Kidney epithelial cell (primary cell): ENCODE measurements at regions not wholly inside any gene's neighbourhood (a gene's known extent, or its start where the extent isn't known, plus 50 kb on each side); places are given as distances from the start of the nearest gene placed in this dataset.
"Not testable (repeated sequence)": the region's sequence is repeated elsewhere in the genome, so short reads cannot be mapped to it uniquely, and the experiment has no call there.

Experiments used
- DNase-seq: peaks from one replicate; pipeline ENCODE4 v3.0.0-alpha.2; 2010; ENCODE audit warnings: low read depth
- H3K27me3 ChIP-seq: 2 replicates; pipeline ENCODE4 v1.6.0; 2011; ENCODE audit warnings: low read length; ENCODE audit not compliant: control insufficient read depth, insufficient read depth
- H3K36me3 ChIP-seq: 2 replicates; pipeline ENCODE4 v1.5.1; 2011; ENCODE audit warnings: low read length; ENCODE audit not compliant: control insufficient read depth, insufficient read depth
- H3K4me3 ChIP-seq: 2 replicates; pipeline ENCODE4 v1.5.1; 2011; ENCODE audit warnings: low read depth, mild to moderate bottlenecking, control low read depth, low read length
- TF ChIP-seq, protein P1 (sequence below): IDR thresholded peaks from 2 replicates; pipeline ENCODE4 v1.5.1; 2011; ENCODE audit warnings: mild to moderate bottlenecking, moderate library complexity, low read length, control low read depth, inconsistent platforms; ENCODE audit not compliant: insufficient read depth, poor library complexity, severe bottlenecking

DNA sequence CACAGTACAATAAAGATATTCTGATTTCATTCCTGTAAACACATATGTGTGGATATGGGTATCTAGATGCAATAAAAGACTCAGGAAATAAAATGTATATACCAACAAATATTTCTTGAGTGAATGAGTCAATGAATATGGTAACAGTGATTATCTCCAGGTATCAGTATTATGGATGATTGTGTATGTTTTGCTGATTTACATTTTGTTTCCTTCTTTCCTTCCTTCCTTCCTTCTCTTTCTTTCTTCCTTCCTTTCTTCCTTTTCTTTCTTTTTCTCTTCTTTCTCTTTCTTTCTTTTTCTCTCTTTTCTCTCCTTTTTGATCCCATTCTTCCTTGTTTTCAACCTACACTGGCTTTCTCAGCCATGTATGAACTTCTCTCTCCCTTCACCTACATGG, 85.3 kb upstream of the DLX6 start:
- no peak for DNase-seq
- Histone ChIP-seq H3K36me3 (no peaks in the 10 kb centered on the region), H3K4me3 (no peak overlapping the region), H3K27me3 (no peaks in the 10 kb centered on the region)
- TF ChIP-seq, protein P1, sequence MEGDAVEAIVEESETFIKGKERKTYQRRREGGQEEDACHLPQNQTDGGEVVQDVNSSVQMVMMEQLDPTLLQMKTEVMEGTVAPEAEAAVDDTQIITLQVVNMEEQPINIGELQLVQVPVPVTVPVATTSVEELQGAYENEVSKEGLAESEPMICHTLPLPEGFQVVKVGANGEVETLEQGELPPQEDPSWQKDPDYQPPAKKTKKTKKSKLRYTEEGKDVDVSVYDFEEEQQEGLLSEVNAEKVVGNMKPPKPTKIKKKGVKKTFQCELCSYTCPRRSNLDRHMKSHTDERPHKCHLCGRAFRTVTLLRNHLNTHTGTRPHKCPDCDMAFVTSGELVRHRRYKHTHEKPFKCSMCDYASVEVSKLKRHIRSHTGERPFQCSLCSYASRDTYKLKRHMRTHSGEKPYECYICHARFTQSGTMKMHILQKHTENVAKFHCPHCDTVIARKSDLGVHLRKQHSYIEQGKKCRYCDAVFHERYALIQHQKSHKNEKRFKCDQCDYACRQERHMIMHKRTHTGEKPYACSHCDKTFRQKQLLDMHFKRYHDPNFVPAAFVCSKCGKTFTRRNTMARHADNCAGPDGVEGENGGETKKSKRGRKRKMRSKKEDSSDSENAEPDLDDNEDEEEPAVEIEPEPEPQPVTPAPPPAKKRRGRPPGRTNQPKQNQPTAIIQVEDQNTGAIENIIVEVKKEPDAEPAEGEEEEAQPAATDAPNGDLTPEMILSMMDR, result no peak

DNA sequence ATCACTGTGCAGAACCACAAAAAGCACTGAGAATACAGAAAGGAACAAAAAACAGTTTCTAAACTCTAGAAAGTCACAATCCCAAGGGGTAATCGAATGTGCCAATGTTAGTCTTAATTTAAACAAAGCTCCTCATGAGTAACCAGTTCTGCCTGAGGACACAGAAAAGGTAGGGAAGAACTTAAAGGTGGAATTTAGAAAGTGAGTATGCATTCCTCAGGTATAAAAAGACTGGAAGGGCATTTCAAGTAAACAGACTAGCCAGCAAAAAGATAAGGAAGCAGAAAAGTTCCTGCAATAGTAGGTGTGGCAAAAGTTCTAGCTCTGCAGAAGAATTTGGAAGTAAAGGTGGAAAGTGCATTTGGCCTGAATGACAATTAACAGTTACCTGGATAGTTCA, 84.6 kb upstream of the DLX6 start:
- TF ChIP-seq, protein P1, result no peak
- no peak for DNase-seq
- no peaks in the 10 kb centered on the region for H3K27me3 ChIP-seq
- H3K36me3 ChIP-seq, result no peaks in the 10 kb centered on the region
- no peak overlapping the region for H3K4me3 ChIP-seq

DNA sequence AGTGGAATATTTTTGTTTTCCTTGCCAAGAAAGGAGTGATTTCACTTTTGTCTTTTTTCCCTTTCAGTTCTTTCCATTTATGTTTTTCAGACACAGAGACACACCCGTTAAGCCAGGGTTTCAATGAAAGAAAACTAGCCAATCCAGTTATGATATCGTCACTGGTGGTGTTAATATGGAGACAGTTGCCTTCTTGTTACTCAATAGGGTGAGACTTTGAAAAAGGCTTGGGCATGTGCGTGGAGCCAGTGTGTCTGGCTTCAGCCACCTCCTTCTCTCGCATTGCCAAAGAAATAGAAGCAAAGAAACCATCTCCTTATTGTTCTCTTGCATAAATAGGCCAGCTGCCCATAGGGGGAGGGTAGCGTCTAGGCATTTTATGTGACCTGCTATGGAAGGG, 84.1 kb upstream of the DLX6 start:
- no peaks in the 10 kb centered on the region for H3K27me3 ChIP-seq
- DNase-seq, result no peak
- TF ChIP-seq, protein P1, result no peak
- H3K4me3 ChIP-seq, result no peak overlapping the region
- no peaks in the 10 kb centered on the region for H3K36me3 ChIP-seq

DNA sequence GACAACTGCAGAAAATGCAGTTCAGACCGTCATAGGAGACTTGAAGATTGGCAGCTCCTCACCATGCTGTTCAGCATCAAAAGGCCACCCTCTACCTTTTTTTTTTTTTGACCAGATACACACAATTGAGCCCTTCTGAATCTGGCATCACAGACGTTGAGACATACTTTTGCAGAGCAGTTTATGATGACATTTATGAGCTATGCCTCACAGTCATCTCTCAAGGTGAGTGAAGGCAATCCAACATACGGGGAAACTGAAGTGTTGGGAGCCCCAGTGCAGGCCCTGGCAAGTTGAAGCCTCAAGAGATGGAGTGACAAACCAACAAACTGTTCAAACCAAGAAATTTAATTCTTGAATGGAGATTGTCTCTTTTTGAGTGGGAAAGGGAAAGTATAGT, 83.6 kb upstream of the DLX6 start:
- Histone ChIP-seq H3K27me3 (no peaks in the 10 kb centered on the region), H3K36me3 (no peaks in the 10 kb centered on the region), H3K4me3 (no peak overlapping the region)
- DNase-seq, result no peak
- TF ChIP-seq, protein P1, result no peak

DNA sequence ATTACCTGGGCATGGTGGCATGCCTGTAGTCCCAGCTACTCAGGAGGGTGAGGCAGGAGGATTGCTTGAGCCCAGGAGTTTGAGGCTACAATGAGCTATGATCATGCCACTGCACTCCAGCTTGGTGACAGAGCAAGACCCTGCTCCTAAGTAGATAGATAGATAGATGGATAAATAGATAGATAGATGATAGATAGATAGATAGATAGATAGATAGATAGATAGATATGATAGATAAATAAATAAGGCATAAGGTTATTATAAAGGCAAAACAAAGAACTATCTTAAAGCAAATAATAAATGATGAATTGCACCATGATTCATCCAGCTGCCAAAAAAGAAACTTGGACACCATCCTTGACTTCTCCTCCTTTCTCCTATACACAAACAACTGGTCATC, 82.0 kb upstream of the DLX6 start:
- not testable (repeated sequence) for H3K36me3 ChIP-seq, H3K4me3 ChIP-seq, H3K27me3 ChIP-seq, DNase-seq

DNA sequence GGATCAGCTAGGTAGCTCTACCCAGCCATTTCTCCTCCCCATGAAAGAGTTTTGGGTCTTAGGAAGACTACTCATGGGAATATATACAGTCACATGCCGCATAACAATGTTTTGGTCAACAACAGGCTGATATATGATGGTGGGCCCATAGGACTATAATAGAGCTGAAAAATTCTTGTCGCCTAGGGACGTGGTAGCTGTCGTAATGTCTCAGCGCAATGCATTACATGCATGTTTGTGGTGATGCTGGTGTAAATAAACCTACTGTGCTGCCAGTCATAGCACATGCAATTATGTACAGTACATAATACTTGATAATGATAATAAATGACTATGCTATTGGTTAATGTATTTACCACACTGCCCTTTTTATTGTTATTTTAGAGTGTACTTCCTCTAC, 78.2 kb upstream of the DLX6 start:
- Histone ChIP-seq H3K27me3 (no peaks in the 10 kb centered on the region), H3K4me3 (no peak overlapping the region), H3K36me3 (no peaks in the 10 kb centered on the region)
- TF ChIP-seq, protein P1, result no peak
- no peak for DNase-seq
